Activated naive CD4-positive, alpha-beta T cell treated with Interleukin-2 at 50 U/mL for 16 hours (primary cell): ENCODE measurements at regions not wholly inside any gene's neighbourhood (a gene's known extent, or its start where the extent isn't known, plus 50 kb on each side); places are given as distances from the start of the nearest gene placed in this dataset.

Experiments
- DNase-seq: peaks from one replicate; pipeline ENCODE4 v3.0.0-alpha.2; 2020

DNA sequence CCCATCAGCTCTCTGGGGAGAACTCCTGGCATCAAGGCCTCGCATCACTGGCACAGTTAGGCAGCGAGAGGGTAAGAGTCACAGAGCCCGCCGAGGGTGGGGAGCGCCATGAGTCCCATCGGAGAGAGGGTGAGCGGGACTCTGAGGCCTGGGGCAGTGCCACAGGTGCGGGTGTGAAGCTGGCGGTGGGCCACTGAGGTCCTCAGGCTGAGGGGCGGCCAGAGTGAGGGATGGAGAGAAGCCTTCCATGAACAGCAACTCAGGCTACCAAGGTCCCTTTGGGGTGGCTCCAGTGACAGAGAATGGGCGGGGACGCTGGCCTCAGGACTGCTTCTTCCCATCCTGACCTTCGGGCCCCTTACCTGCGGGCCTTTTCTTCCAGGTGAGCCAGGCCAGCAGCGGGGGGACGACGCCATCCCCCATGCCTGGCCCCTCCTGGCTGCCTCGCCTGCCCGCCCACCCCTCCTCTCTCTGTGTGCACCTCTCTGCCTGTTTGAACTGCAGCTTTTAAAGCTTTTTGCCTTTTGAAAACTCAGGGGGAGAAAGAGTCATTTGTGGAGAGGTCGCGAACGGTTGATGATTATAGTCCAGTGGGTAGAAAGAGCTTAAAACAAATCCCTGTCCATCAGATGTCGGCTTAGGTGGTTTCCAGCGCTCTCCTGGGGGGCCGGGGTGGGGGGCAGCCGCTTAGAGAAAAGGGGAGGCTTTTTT lies 149.3 kb upstream of the GSE1 start:
- DNase-seq, result no peak

GRCh38 chr16:85464383-85465305 lies 148.5 kb upstream of the GSE1 start:
- no peak for DNase-seq

DNA sequence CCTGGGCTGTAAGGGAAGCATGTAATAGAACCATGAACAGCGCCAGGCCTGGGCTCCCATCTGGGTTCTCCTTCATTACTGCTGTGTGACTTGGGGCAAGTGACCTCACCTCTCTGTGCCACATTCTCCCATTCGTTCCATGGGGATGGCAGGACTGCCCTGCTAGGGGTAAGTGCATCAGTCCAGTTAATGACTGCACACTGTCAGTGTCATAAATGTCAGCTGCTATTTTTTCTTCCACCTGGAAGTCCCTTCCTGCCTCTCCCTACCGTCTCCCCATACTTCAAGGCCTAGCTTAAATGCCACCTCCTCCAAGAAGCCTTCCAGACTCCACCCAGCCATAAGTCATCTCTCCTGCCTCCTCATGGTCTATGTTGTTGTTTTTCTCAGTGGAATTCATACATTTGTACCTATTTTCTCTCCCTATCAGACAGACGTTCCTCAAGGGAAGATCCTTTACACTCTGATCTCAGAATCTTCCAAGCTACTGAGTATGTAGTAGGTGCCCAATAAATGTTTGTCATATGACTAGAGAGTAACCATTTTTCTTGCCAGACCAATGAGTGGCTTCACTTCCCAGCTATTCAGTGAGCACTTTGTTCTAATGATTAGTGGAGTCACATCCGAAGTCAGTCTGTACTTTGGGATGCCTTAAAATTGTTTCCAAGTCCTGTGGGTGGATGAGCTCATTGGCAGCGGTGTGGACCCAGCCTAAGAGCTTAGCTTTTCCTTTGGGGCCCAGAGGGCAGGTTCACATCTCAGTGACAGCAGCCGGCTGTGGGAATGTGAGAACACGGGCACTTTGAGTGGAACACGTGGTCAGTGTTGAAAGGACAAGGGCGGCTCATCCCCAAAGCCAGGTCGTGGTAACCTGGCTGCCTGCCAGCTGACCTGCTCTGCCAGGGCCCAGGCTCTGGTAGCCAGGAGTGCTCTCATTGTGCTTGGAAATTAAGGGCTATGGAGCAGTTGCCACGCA lies 147.5 kb upstream of the GSE1 start:
- DNase-seq, result no peak

- DNase-seq, result no peak
Observed at GRCh38 chr16:85466304-85466700, 146.8 kb upstream of the GSE1 start.

DNA sequence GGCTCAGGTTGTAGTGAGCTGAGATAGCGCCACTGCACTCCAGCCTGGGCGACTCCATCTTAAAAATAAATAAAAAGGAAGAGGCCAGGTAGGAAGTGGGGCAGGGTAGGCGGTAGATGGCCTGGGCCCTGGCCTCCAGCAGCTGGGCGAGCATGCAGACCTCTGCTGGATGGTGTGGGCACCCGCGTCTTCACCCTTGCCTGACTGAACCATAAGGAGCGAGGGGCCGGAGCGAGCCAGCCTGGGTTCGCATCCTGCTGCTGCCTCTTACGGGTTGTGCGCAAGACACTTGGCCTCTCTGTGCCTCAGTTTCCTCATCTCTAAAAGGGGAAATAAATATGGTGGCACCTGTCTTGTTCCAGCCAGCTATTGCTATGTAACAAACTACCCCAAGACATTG lies 146.1 kb upstream of the GSE1 start:
- no peak for DNase-seq

GRCh38 chr16:85469929-85470590 lies 143.1 kb upstream of the GSE1 start:
- DNase-seq, result no peak

GRCh38 chr16:85470873-85471272 lies 142.2 kb upstream of the GSE1 start:
- no peak for DNase-seq

GRCh38 chr16:85471469-85472431 lies 141.4 kb upstream of the GSE1 start:
- no peak for DNase-seq

DNA sequence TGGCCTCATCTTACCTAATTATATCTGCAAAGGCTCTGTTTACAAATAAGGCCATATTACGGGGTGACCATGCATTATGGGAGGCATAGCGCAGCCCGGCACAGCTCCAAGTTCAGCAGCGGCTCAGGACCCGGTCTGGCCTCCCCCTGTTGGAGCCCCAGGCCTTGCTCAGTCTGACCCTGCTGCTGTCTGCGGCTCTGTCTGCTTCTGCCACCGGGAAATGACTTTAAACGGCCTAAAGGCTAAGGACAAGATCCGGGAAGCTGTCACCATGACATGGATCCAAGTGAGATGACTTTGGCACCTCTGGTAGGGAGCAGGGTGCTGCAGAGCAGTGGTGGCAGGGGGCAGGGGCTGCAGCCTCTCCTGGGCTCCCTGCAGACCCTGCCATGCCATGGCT lies 140.6 kb upstream of the GSE1 start:
- DNase-seq, result no peak

DNA sequence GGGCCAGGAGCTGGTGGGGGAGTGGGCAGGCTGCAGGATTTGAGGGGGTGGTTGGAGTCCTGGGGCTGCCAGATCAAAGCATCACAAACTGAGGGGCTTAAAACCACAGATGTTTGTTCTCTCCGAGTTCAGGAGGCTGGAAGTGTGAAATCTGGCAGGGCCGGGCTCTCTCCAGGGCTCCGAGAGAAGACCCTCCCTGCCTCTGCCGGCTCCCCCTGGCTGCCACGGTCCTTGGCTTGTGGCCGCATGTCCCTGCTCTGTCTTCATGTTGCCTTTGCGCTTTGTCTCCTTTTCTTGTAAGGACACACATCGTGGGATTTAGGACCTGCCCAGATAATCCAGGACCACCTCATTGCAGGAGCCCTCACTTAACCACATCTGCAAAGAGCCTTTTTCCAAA lies 139.8 kb upstream of the GSE1 start:
- DNase-seq, result no peak

DNA sequence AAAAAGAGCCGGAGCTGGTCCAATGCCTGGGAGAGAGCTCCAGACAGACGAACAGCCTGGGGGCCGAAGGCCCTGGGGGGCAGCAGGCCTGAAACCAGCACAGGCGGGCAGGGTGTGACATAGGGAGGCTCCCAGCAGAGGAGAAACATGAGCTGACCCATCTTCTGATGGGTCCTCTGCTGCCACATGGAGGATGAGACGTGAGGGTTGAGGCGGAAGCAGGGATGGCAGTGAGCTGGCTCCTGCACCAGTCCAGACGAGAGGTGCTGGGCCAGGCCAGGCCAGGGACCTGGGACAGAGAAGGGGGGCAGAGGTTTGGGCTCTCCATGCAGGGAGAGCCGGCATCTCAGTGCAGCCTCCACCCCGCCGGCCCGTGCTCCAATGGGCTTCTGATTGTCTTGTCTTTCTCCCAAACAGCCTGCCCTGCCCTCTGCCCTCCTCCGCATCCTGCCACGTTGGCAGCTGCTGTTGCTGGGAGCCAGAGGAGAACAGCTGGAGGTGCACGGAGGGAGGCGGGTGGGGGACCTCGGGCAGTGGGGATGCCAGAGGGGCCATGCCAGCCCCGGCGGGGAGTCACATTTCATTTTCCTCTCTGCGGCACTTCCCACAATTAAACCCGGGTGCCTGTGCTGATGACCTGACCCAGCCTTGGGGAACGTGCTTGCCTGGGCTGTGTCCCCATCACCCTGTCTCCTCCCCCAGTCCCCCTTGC lies 139.1 kb upstream of the GSE1 start:
- no peak for DNase-seq

GRCh38 chr16:85474621-85475217 lies 138.4 kb upstream of the GSE1 start:
- DNase-seq, result no peak

- no peak for DNase-seq
Observed at GRCh38 chr16:85475233-85475632, 137.9 kb upstream of the GSE1 start.

- no peak for DNase-seq
Observed at GRCh38 chr16:85475691-85476300, 137.3 kb upstream of the GSE1 start.

DNA sequence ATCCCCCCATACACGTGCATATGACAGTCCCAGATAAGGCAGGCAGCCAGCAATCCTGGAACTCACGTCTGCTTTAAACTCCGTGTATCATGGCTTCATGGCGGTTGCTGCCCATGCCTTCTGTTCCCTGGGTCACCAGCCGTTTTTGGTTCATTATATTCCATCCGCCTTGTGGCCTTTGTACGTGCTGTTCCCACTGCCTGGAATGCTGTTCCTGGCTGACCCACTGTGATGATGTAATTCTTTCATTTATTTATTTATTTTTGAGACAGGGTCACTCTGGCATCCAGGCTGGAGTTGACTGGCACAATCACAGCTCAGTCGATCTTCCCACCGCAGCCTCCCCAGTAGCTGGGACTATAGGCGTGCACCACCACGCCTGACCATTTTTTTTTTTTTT lies 136.7 kb upstream of the GSE1 start:
- DNase-seq, result no peak

- DNase-seq, result no peak
Observed at GRCh38 chr16:85477801-85478363, 135.2 kb upstream of the GSE1 start.

GRCh38 chr16:85479972-85480726 lies 133.0 kb upstream of the GSE1 start:
- DNase-seq, result peak; percentile 5

GRCh38 chr16:85480727-85481101 lies 132.4 kb upstream of the GSE1 start:
- DNase-seq, result no peak

DNA sequence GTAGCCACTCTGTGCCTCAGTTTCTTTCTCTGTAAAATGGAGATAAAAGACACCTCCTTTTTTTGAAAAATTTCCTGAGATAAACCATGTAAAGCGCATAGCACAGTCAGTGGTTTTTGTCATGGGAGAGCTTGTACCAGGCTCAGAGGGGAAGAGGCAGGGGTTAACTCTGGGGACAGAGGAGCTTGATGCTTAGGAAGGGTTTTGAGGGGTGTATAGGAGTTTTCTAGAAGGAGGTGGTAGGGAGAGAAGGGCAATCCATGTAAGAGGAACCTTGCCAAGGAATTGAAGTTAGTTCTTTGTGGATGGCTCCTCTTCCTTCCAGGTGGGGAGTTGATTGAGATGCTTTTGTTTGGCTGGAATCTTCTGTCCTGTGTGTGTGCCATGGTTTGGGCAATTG lies 131.9 kb upstream of the GSE1 start:
- no peak for DNase-seq
